ENCODE measurements at regions not wholly inside any gene's neighbourhood (a gene's known extent, or its start where the extent isn't known, plus 50 kb on each side); places are given as distances from the start of the nearest gene placed in this dataset.

- Histone ChIP-seq H3K27ac (peak overlapping the region in 3 of 4 donors; percentile 54 to 71 (median 61)), H3K36me3 (no peaks in the 10 kb centered on the region), H3K27me3 (no peaks in the 10 kb centered on the region), H3K4me1 (peaks cover 6 to 16% (median 8%) of the 10 kb centered on the region in 4 donors), H3K4me3 (no peak overlapping the region), H3K9me3 (no peaks in the 10 kb centered on the region)
- DNase-seq (no peak), ATAC-seq (ENCODE audit: low FRiP score in 2 of 2) (peak in 1 of 2 donors; percentile 67)
- WGBS, 2 donors, result 75 to 78% methylated on average over 2 of the region's 2 CpGs
- no peak for TF ChIP-seq CTCF (IDR thresholded peaks at IDR 0.05)
- no peak for TF ChIP-seq POLR2A (IDR thresholded peaks at IDR 0.05)
- no peak for TF ChIP-seq POLR2AphosphoS5 (IDR thresholded peaks at IDR 0.05)
- no peak for TF ChIP-seq EP300 (IDR thresholded peaks at IDR 0.05)
Measured at GRCh38 chr3:171977860-171978259, 61.5 kb upstream of the FNDC3B start.

GRCh38 chr3:171978390-171978789 is 61.0 kb upstream of the FNDC3B start:
- Histone ChIP-seq H3K4me3 (no peak overlapping the region), H3K27me3 (no peaks in the 10 kb centered on the region), H3K9me3 (no peaks in the 10 kb centered on the region), H3K36me3 (no peaks in the 10 kb centered on the region), H3K4me1 (peaks cover 6 to 14% (median 8%) of the 10 kb centered on the region in 4 donors), H3K27ac (peak overlapping the region in 2 of 4 donors; percentile 61 to 71)
- TF ChIP-seq EP300 (IDR thresholded peaks at IDR 0.05) (no peak), CTCF (IDR thresholded peaks at IDR 0.05) (no peak), POLR2A (IDR thresholded peaks at IDR 0.05) (no peak)
- 87 to 93% methylated on average over 5 of the region's 5 CpGs for WGBS, 2 donors
- no peak for ATAC-seq (ENCODE audit: low FRiP score in 2 of 2)
- no peak for DNase-seq

GRCh38 chr3:171979081-171979480 is 60.3 kb upstream of the FNDC3B start:
- WGBS, 2 donors, result 94 to 95% methylated on average over 8 of the region's 8 CpGs
- DNase-seq (no peak), ATAC-seq (ENCODE audit: low FRiP score in 2 of 2) (no peak)
- Histone ChIP-seq H3K9me3 (no peaks in the 10 kb centered on the region), H3K27me3 (no peaks in the 10 kb centered on the region), H3K36me3 (no peaks in the 10 kb centered on the region), H3K4me3 (no peak overlapping the region), H3K4me1 (peaks cover 6 to 14% (median 8%) of the 10 kb centered on the region in 4 donors), H3K27ac (no peak overlapping the region)
- TF ChIP-seq POLR2A (IDR thresholded peaks at IDR 0.05) (no peak), CTCF (IDR thresholded peaks at IDR 0.05) (no peak), POLR2AphosphoS5 (IDR thresholded peaks at IDR 0.05) (no peak), EP300 (IDR thresholded peaks at IDR 0.05) (no peak)

GRCh38 chr3:171980578-171981270 is 58.7 kb upstream of the FNDC3B start:
- no peaks in the 10 kb centered on the region for H3K9me3 ChIP-seq
- no peak overlapping the region for H3K4me3 ChIP-seq
- ATAC-seq (ENCODE audit: low FRiP score in 2 of 2) (peak in 1 of 2 donors; percentile 59), DNase-seq (no peak)
- H3K27ac ChIP-seq, result peak overlapping the region in 1 of 4 donors; percentile 35
- no peaks in the 10 kb centered on the region for H3K27me3 ChIP-seq
- H3K4me1 ChIP-seq, result peaks cover 0 to 8% (median 4%) of the 10 kb centered on the region in 4 donors
- TF ChIP-seq CTCF (IDR thresholded peaks at IDR 0.05) (no peak), POLR2AphosphoS5 (IDR thresholded peaks at IDR 0.05) (no peak), POLR2A (IDR thresholded peaks at IDR 0.05) (no peak), EP300 (IDR thresholded peaks at IDR 0.05) (no peak)
- no peaks in the 10 kb centered on the region for H3K36me3 ChIP-seq
- WGBS, 2 donors, result 59 to 61% methylated on average over 2 of the region's 2 CpGs

GRCh38 chr3:171981271-171981605 is 58.1 kb upstream of the FNDC3B start:
- Histone ChIP-seq H3K27ac (no peak overlapping the region), H3K36me3 (no peaks in the 10 kb centered on the region), H3K27me3 (no peaks in the 10 kb centered on the region), H3K4me1 (peaks cover 0 to 11% (median 3%) of the 10 kb centered on the region in 4 donors), H3K9me3 (no peaks in the 10 kb centered on the region), H3K4me3 (no peak overlapping the region)
- TF ChIP-seq EP300 (IDR thresholded peaks at IDR 0.05), result no peak
- TF ChIP-seq POLR2A (IDR thresholded peaks at IDR 0.05), result no peak
- TF ChIP-seq CTCF (IDR thresholded peaks at IDR 0.05), result no peak
- no peak for TF ChIP-seq POLR2AphosphoS5 (IDR thresholded peaks at IDR 0.05)
- no peak for ATAC-seq (ENCODE audit: low FRiP score in 2 of 2)
- 74 to 82% methylated on average over 1 of the region's 1 CpG for WGBS, 2 donors
- no peak for DNase-seq
